Astrocyte (in vitro differentiated cells and primary cell): ENCODE measurements at regions not wholly inside any gene's neighbourhood (a gene's known extent, or its start where the extent isn't known, plus 50 kb on each side); places are given as distances from the start of the nearest gene placed in this dataset.

ENCODE experiments used
- DNase-seq: peaks from one replicate; pipeline ENCODE4 v3.0.0-alpha.2; 2010; ENCODE audit warnings: low read depth
- FAIRE-seq: peaks from 2 replicates; lab custom pipeline; 2011; peaks lifted over from hg19 to GRCh38; lab: Jason Lieb, UNC
- H2AFZ ChIP-seq: 2 replicates; pipeline ENCODE4 v1.6.0; 2012; ENCODE audit warnings: low read depth, low read length, inconsistent platforms
- H3K27ac ChIP-seq: 2 replicates; pipeline ENCODE4 v1.5.1; 2011; ENCODE audit warnings: low read depth, low read length, inconsistent platforms
- H3K27me3 ChIP-seq: 2 replicates; pipeline ENCODE4 v1.6.0; 2011; ENCODE audit warnings: low read length, inconsistent platforms; ENCODE audit not compliant: insufficient read depth
- H3K36me3 ChIP-seq: 2 replicates; pipeline ENCODE4 v1.5.1; 2011; ENCODE audit warnings: low read length, inconsistent platforms; ENCODE audit not compliant: insufficient read depth
- H3K4me1 ChIP-seq: 2 replicates; pipeline ENCODE4 v1.5.1; 2011; ENCODE audit warnings: low read length, inconsistent platforms; ENCODE audit not compliant: insufficient read depth
- H3K4me2 ChIP-seq: 2 replicates; pipeline ENCODE4 v1.6.0; 2012; ENCODE audit warnings: low read length, inconsistent platforms
- H3K4me3 ChIP-seq: 2 replicates; pipeline ENCODE4 v1.5.1; 2011; ENCODE audit warnings: low read depth, mild to moderate bottlenecking, low read length, inconsistent platforms; ENCODE audit not compliant: insufficient read depth
- H3K79me2 ChIP-seq: 2 replicates; pipeline ENCODE4 v1.6.0; 2012; ENCODE audit warnings: mild to moderate bottlenecking, low read length, inconsistent platforms; ENCODE audit not compliant: insufficient read depth
- H3K9ac ChIP-seq: 2 replicates; pipeline ENCODE4 v1.6.0; 2012; ENCODE audit warnings: mild to moderate bottlenecking, low read length, inconsistent platforms
- H3K9me3 ChIP-seq: 2 replicates; pipeline ENCODE4 v1.5.1; 2012; ENCODE audit warnings: low read depth, mild to moderate bottlenecking, low read length, inconsistent platforms; ENCODE audit not compliant: insufficient read depth
- H4K20me1 ChIP-seq: 2 replicates; pipeline ENCODE4 v1.6.0; 2012; ENCODE audit warnings: low read length, inconsistent platforms; ENCODE audit not compliant: insufficient read depth
- H3K27ac Mint-ChIP-seq: one replicate; pipeline ENCODE4 v1.8.0; 2021; ENCODE audit warnings: mild to moderate bottlenecking, mixed read lengths; ENCODE audit not compliant: unreplicated experiment
- H3K27me3 Mint-ChIP-seq: one replicate; pipeline ENCODE4 v1.8.0; 2021; ENCODE audit warnings: low read depth, mixed read lengths; ENCODE audit not compliant: unreplicated experiment
- H3K36me3 Mint-ChIP-seq: one replicate; pipeline ENCODE4 v1.8.0; 2021; ENCODE audit warnings: low read depth, mixed read lengths; ENCODE audit not compliant: unreplicated experiment
- H3K4me1 Mint-ChIP-seq: one replicate; pipeline ENCODE4 v1.8.0; 2021; ENCODE audit warnings: low read depth, mixed read lengths; ENCODE audit not compliant: unreplicated experiment
- H3K4me3 Mint-ChIP-seq: one replicate; pipeline ENCODE4 v1.8.0; 2021; ENCODE audit warnings: mild to moderate bottlenecking, moderate library complexity, mixed read lengths; ENCODE audit not compliant: unreplicated experiment
- H3K9me3 Mint-ChIP-seq: one replicate; pipeline ENCODE4 v1.8.0; 2021; ENCODE audit warnings: mild to moderate bottlenecking, mixed read lengths; ENCODE audit not compliant: unreplicated experiment
- EZH2 ChIP-seq: IDR thresholded peaks from 2 replicates; pipeline ENCODE4 v1.6.1; 2012; ENCODE audit warnings: mild to moderate bottlenecking, low read length, inconsistent platforms; ENCODE audit not compliant: insufficient read depth
- TF ChIP-seq, protein P1 (sequence below): IDR thresholded peaks from 2 replicates; pipeline ENCODE4 v1.5.1; 2011; ENCODE audit warnings: low read depth, mild to moderate bottlenecking, inconsistent platforms, low read length, moderate library complexity; ENCODE audit not compliant: insufficient read depth

DNA sequence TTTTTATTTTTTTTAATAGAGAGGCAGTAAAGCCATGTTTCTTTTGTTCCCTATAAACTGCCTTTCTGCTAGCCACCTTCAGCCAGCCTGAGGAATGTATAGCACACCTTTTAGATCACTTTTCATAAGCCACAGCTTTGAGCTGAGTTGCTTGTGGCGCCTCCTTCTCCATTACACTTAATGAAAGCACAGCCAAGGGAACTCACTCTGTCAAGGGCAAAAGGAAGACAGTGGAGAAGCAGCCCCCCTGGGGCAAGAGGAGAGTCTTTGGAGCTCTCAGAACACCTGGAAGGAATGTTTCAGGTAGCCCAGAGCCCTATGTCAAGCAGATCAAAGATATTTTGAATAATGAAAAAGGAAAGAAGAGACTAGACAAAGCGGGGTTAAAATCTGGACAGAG lies 235.1 kb downstream of the CLIC5 start:
- Histone ChIP-seq H2AFZ (no peak overlapping the region), H3K79me2 (no peaks in the 10 kb centered on the region), H3K9me3 (no peaks in the 10 kb centered on the region), H3K4me1 (no peaks in the 10 kb centered on the region), H4K20me1 (no peaks in the 10 kb centered on the region), H3K9ac (no peak overlapping the region), H3K36me3 (no peaks in the 10 kb centered on the region), H3K27ac (no peak overlapping the region), H3K4me2 (no peak overlapping the region), H3K4me3 (no peak overlapping the region), H3K27me3 (no peaks in the 10 kb centered on the region)
- peaks cover 8% of the 10 kb centered on the region for H3K4me1 Mint-ChIP-seq
- no peak for TF ChIP-seq EZH2
- TF ChIP-seq, protein P1, sequence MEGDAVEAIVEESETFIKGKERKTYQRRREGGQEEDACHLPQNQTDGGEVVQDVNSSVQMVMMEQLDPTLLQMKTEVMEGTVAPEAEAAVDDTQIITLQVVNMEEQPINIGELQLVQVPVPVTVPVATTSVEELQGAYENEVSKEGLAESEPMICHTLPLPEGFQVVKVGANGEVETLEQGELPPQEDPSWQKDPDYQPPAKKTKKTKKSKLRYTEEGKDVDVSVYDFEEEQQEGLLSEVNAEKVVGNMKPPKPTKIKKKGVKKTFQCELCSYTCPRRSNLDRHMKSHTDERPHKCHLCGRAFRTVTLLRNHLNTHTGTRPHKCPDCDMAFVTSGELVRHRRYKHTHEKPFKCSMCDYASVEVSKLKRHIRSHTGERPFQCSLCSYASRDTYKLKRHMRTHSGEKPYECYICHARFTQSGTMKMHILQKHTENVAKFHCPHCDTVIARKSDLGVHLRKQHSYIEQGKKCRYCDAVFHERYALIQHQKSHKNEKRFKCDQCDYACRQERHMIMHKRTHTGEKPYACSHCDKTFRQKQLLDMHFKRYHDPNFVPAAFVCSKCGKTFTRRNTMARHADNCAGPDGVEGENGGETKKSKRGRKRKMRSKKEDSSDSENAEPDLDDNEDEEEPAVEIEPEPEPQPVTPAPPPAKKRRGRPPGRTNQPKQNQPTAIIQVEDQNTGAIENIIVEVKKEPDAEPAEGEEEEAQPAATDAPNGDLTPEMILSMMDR: no peak
- H3K27me3 Mint-ChIP-seq: peaks cover 2% of the 10 kb centered on the region
- FAIRE-seq (no peak), DNase-seq (no peak)
- H3K36me3 Mint-ChIP-seq: no peaks in the 10 kb centered on the region
- H3K9me3 Mint-ChIP-seq: peaks cover 3% of the 10 kb centered on the region
- no peak overlapping the region for H3K4me3 Mint-ChIP-seq
- H3K27ac Mint-ChIP-seq: no peak overlapping the region

- Histone ChIP-seq H3K4me2 (no peak overlapping the region), H3K9ac (no peak overlapping the region), H3K9me3 (no peaks in the 10 kb centered on the region), H3K79me2 (no peaks in the 10 kb centered on the region), H2AFZ (no peak overlapping the region), H3K27ac (no peak overlapping the region), H4K20me1 (no peaks in the 10 kb centered on the region), H3K4me1 (no peaks in the 10 kb centered on the region), H3K36me3 (no peaks in the 10 kb centered on the region), H3K4me3 (no peak overlapping the region), H3K27me3 (no peaks in the 10 kb centered on the region)
- no peak for TF ChIP-seq EZH2
- TF ChIP-seq, protein P1: no peak
- H3K36me3 Mint-ChIP-seq: no peaks in the 10 kb centered on the region
- no peak overlapping the region for H3K27ac Mint-ChIP-seq
- DNase-seq: no peak
- FAIRE-seq: no peak
- H3K9me3 Mint-ChIP-seq: no peaks in the 10 kb centered on the region
- no peak overlapping the region for H3K4me3 Mint-ChIP-seq
- no peaks in the 10 kb centered on the region for H3K4me1 Mint-ChIP-seq
- peaks cover 17% of the 10 kb centered on the region for H3K27me3 Mint-ChIP-seq
These were observed 240.5 kb downstream of the CLIC5 start for GRCh38 chr6:45775026-45775697.

GRCh38 chr6:45773906-45774305 lies 241.8 kb downstream of the CLIC5 start:
- no peak overlapping the region for H2AFZ ChIP-seq
- no peaks in the 10 kb centered on the region for H3K4me1 Mint-ChIP-seq
- H3K4me2 ChIP-seq: no peak overlapping the region
- H3K27ac ChIP-seq: no peak overlapping the region
- no peaks in the 10 kb centered on the region for H3K36me3 ChIP-seq
- no peaks in the 10 kb centered on the region for H3K36me3 Mint-ChIP-seq
- no peaks in the 10 kb centered on the region for H3K79me2 ChIP-seq
- H4K20me1 ChIP-seq: no peaks in the 10 kb centered on the region
- H3K27me3 ChIP-seq: no peaks in the 10 kb centered on the region
- peaks cover 17% of the 10 kb centered on the region for H3K27me3 Mint-ChIP-seq
- no peak for TF ChIP-seq EZH2
- TF ChIP-seq, protein P1: no peak
- no peak overlapping the region for H3K4me3 ChIP-seq
- no peaks in the 10 kb centered on the region for H3K9me3 ChIP-seq
- no peak overlapping the region for H3K4me3 Mint-ChIP-seq
- DNase-seq (no peak), FAIRE-seq (no peak)
- H3K9me3 Mint-ChIP-seq: peaks cover 2% of the 10 kb centered on the region
- H3K27ac Mint-ChIP-seq: no peak overlapping the region
- H3K9ac ChIP-seq: no peak overlapping the region
- H3K4me1 ChIP-seq: no peaks in the 10 kb centered on the region
